Fibroblast of mammary gland (primary cell): ENCODE measurements at regions not wholly inside any gene's neighbourhood (a gene's known extent, or its start where the extent isn't known, plus 50 kb on each side); places are given as distances from the start of the nearest gene placed in this dataset.

Source experiments
- DNase-seq: peaks from one replicate; pipeline ENCODE4 v3.0.0-alpha.2; 2010; ENCODE audit warnings: low read depth
- H3K4me3 ChIP-seq: 2 replicates; pipeline ENCODE4 v1.5.1; 2011; ENCODE audit warnings: low read depth, mild to moderate bottlenecking, low read length, moderate library complexity; ENCODE audit not compliant: control insufficient read depth
- CTCF ChIP-seq: conservative IDR thresholded peaks from 2 replicates; pipeline ENCODE4 v1.5.1; 2011; ENCODE audit warnings: low read depth, low read length, inconsistent platforms; ENCODE audit not compliant: control insufficient read depth, insufficient read depth

GRCh38 chr6:119587537-119587936 is 238.0 kb upstream of the MAN1A1 start:
- no peak for TF ChIP-seq CTCF
- H3K4me3 ChIP-seq: no peak overlapping the region
- DNase-seq: peak; percentile 73

GRCh38 chr6:119586250-119586882 is 236.8 kb upstream of the MAN1A1 start:
- no peak overlapping the region for H3K4me3 ChIP-seq
- TF ChIP-seq CTCF: no peak
- no peak for DNase-seq

- no peak for TF ChIP-seq CTCF
- no peak for DNase-seq
- no peak overlapping the region for H3K4me3 ChIP-seq
Measured at GRCh38 chr6:119584088-119584487, 234.5 kb upstream of the MAN1A1 start.

GRCh38 chr6:119581220-119581619 is 231.7 kb upstream of the MAN1A1 start:
- DNase-seq: no peak
- no peak for TF ChIP-seq CTCF
- H3K4me3 ChIP-seq: no peak overlapping the region

- DNase-seq: peak; percentile 77
- H3K4me3 ChIP-seq: no peak overlapping the region
- no peak for TF ChIP-seq CTCF
Measured at GRCh38 chr6:119575721-119576120, 226.2 kb upstream of the MAN1A1 start.

- no peak for TF ChIP-seq CTCF
- no peak overlapping the region for H3K4me3 ChIP-seq
- no peak for DNase-seq
Measured at GRCh38 chr6:119568580-119568979, 219.0 kb upstream of the MAN1A1 start.
